Neural progenitor cell (in vitro differentiated cells): ENCODE measurements at regions not wholly inside any gene's neighbourhood (a gene's known extent, or its start where the extent isn't known, plus 50 kb on each side); places are given as distances from the start of the nearest gene placed in this dataset.

Source experiments
- DNase-seq: peaks from one replicate; pipeline ENCODE4 v3.0.0-alpha.2; 2016; ENCODE audit warnings: low spot score
- H2AFZ ChIP-seq: fragments of 200-600 bp; sonication (generic); replicated peaks from 2 replicates; pipeline ENCODE4 v1.6.1; 2016; ENCODE audit warnings: antibody characterized with exemption
- H3F3A ChIP-seq: fragments of 200-600 bp; sonication (generic); 2 replicates; pipeline ENCODE4 v1.6.1; 2016; ENCODE audit warnings: antibody characterized with exemption, low read depth
- H3K27ac ChIP-seq: fragments of 200-600 bp; sonication (generic); 2 replicates; pipeline ENCODE4 v1.5.1; 2016; ENCODE audit warnings: mild to moderate bottlenecking
- H3K27me3 ChIP-seq: fragments of 200-600 bp; sonication (generic); 2 replicates; pipeline ENCODE4 v1.6.1; 2016; ENCODE audit warnings: mild to moderate bottlenecking, moderate library complexity
- H3K36me3 ChIP-seq: fragments of 200-600 bp; sonication (generic); 2 replicates; pipeline ENCODE4 v1.5.1; 2016
- H3K4me1 ChIP-seq: fragments of 200-600 bp; sonication (generic); 2 replicates; pipeline ENCODE4 v1.6.1; 2016; ENCODE audit warnings: mixed run types
- H3K4me2 ChIP-seq: fragments of 200-600 bp; sonication (generic); 2 replicates; pipeline ENCODE4 v1.6.1; 2016
- H3K4me3 ChIP-seq: fragments of 200-600 bp; sonication (generic); 2 replicates; pipeline ENCODE4 v1.5.1; 2016
- H3K79me2 ChIP-seq: fragments of 200-600 bp; sonication (generic); 2 replicates; pipeline ENCODE4 v1.6.1; 2016; ENCODE audit warnings: low read depth
- H3K9ac ChIP-seq: fragments of 200-600 bp; sonication (generic); 2 replicates; pipeline ENCODE4 v1.6.1; 2016
- H3K9me3 ChIP-seq: fragments of 200-600 bp; sonication (generic); 2 replicates; pipeline ENCODE4 v1.5.1; 2016; ENCODE audit warnings: low read depth
- H4K20me1 ChIP-seq: fragments of 200-600 bp; sonication (generic); 2 replicates; pipeline ENCODE4 v1.6.1; 2016; ENCODE audit warnings: low read depth
- H3K27ac Mint-ChIP-seq: 3 replicates; pipeline ENCODE4 v1.8.0; 2021; ENCODE audit warnings: mixed read lengths
- H3K27me3 Mint-ChIP-seq: 2 replicates; pipeline ENCODE4 v1.8.0; 2022; ENCODE audit warnings: low read depth, mild to moderate bottlenecking, inconsistent platforms, moderate library complexity, mixed read lengths; ENCODE audit not compliant: insufficient read depth
- H3K36me3 Mint-ChIP-seq: 3 replicates; pipeline ENCODE4 v1.8.0; 2021; ENCODE audit warnings: mixed read lengths
- H3K4me1 Mint-ChIP-seq: 3 replicates; pipeline ENCODE4 v1.8.0; 2021; ENCODE audit warnings: mixed read lengths
- H3K4me3 Mint-ChIP-seq: 3 replicates; pipeline ENCODE4 v1.8.0; 2021; ENCODE audit warnings: mild to moderate bottlenecking, moderate library complexity, mixed read lengths
- H3K9me3 Mint-ChIP-seq: 3 replicates; pipeline ENCODE4 v1.8.0; 2020; ENCODE audit warnings: mixed read lengths
- CTCF ChIP-seq: fragments of 200-600 bp; sonication (generic); IDR thresholded peaks from 2 replicates; pipeline ENCODE4 v1.5.1; 2017; ENCODE audit warnings: antibody characterized with exemption, mild to moderate bottlenecking
- EZH2 ChIP-seq: fragments of 200-600 bp; sonication (generic); IDR thresholded peaks from 2 replicates; pipeline ENCODE4 v1.6.1; 2017; ENCODE audit warnings: antibody characterized with exemption, mild to moderate bottlenecking, moderate library complexity
- EZH2phosphoT487 ChIP-seq: fragments of 200-600 bp; sonication (generic); IDR thresholded peaks from 2 replicates; pipeline ENCODE4 v1.6.1; 2017; ENCODE audit warnings: antibody characterized with exemption

GRCh38 chr5:62044989-62045388, 261.0 kb upstream of the KIF2A start:
- peaks cover 39% of the 10 kb centered on the region for H3K4me1 ChIP-seq
- Mint-ChIP-seq H3K9me3 (no peaks in the 10 kb centered on the region), H3K4me1 (peaks cover 33% of the 10 kb centered on the region), H3K27me3 (peaks cover 9% of the 10 kb centered on the region), H3K36me3 (no peaks in the 10 kb centered on the region), H3K4me3 (no peak overlapping the region), H3K27ac (no peak overlapping the region)
- no peaks in the 10 kb centered on the region for H3K27me3 ChIP-seq
- no peaks in the 10 kb centered on the region for H3K36me3 ChIP-seq
- H3K9ac ChIP-seq = no peak overlapping the region
- no peaks in the 10 kb centered on the region for H3K79me2 ChIP-seq
- no peak overlapping the region for H3K4me2 ChIP-seq
- no peak for DNase-seq
- no peaks in the 10 kb centered on the region for H4K20me1 ChIP-seq
- peaks cover 5% of the 10 kb centered on the region for H3K9me3 ChIP-seq
- no peak overlapping the region for H3K27ac ChIP-seq
- H2AFZ ChIP-seq = no peak overlapping the region
- no peak overlapping the region for H3K4me3 ChIP-seq
- TF ChIP-seq EZH2 (no peak), CTCF (no peak), EZH2phosphoT487 (no peak)
- peaks cover 36% of the 10 kb centered on the region for H3F3A ChIP-seq

GRCh38 chr5:62046191-62046590, 259.8 kb upstream of the KIF2A start:
- Histone ChIP-seq H3K79me2 (no peaks in the 10 kb centered on the region), H3K36me3 (no peaks in the 10 kb centered on the region), H3K27me3 (no peaks in the 10 kb centered on the region), H4K20me1 (no peaks in the 10 kb centered on the region), H3K9me3 (peaks cover 5% of the 10 kb centered on the region), H3K4me3 (no peak overlapping the region), H3K4me2 (no peak overlapping the region), H3K4me1 (peaks cover 32% of the 10 kb centered on the region), H3F3A (peaks cover 36% of the 10 kb centered on the region), H3K27ac (no peak overlapping the region), H3K9ac (no peak overlapping the region), H2AFZ (no peak overlapping the region)
- Mint-ChIP-seq H3K27me3 (peaks cover 9% of the 10 kb centered on the region), H3K9me3 (peaks cover 1% of the 10 kb centered on the region), H3K27ac (no peak overlapping the region), H3K36me3 (no peaks in the 10 kb centered on the region), H3K4me1 (peaks cover 29% of the 10 kb centered on the region), H3K4me3 (no peak overlapping the region)
- TF ChIP-seq CTCF = no peak
- no peak for TF ChIP-seq EZH2
- TF ChIP-seq EZH2phosphoT487 = no peak
- DNase-seq = no peak

- peaks cover 2% of the 10 kb centered on the region for H3K27me3 Mint-ChIP-seq
- no peaks in the 10 kb centered on the region for H3K36me3 Mint-ChIP-seq
- peaks cover 2% of the 10 kb centered on the region for H3K9me3 Mint-ChIP-seq
- Histone ChIP-seq H3K4me3 (no peak overlapping the region), H3K4me2 (no peak overlapping the region), H3K27ac (no peak overlapping the region), H4K20me1 (no peaks in the 10 kb centered on the region), H3K79me2 (no peaks in the 10 kb centered on the region), H2AFZ (no peak overlapping the region), H3K4me1 (no peaks in the 10 kb centered on the region), H3K9me3 (peaks cover 5% of the 10 kb centered on the region), H3K9ac (no peak overlapping the region), H3K27me3 (no peaks in the 10 kb centered on the region), H3K36me3 (no peaks in the 10 kb centered on the region), H3F3A (no peaks in the 10 kb centered on the region)
- no peak overlapping the region for H3K4me3 Mint-ChIP-seq
- H3K4me1 Mint-ChIP-seq = no peaks in the 10 kb centered on the region
- H3K27ac Mint-ChIP-seq = no peak overlapping the region
- no peak for DNase-seq
- TF ChIP-seq CTCF = no peak
- no peak for TF ChIP-seq EZH2phosphoT487
- TF ChIP-seq EZH2 = no peak
These were observed 254.3 kb upstream of the KIF2A start for GRCh38 chr5:62051747-62052146.

GRCh38 chr5:62059960-62060359, 246.0 kb upstream of the KIF2A start:
- Mint-ChIP-seq H3K36me3 (no peaks in the 10 kb centered on the region), H3K27ac (no peak overlapping the region), H3K9me3 (no peaks in the 10 kb centered on the region), H3K4me1 (peaks cover 6% of the 10 kb centered on the region), H3K27me3 (no peaks in the 10 kb centered on the region), H3K4me3 (no peak overlapping the region)
- Histone ChIP-seq H3K79me2 (no peaks in the 10 kb centered on the region), H3K27me3 (no peaks in the 10 kb centered on the region), H2AFZ (no peak overlapping the region), H3K9ac (no peak overlapping the region), H3K4me3 (no peak overlapping the region), H3K4me2 (no peak overlapping the region), H3K4me1 (no peaks in the 10 kb centered on the region), H3K36me3 (no peaks in the 10 kb centered on the region), H3K9me3 (no peaks in the 10 kb centered on the region), H3K27ac (no peak overlapping the region), H3F3A (no peaks in the 10 kb centered on the region), H4K20me1 (no peaks in the 10 kb centered on the region)
- no peak for TF ChIP-seq EZH2
- no peak for DNase-seq
